Liver (tissue), 3 donors: ENCODE measurements at regions not wholly inside any gene's neighbourhood (a gene's known extent, or its start where the extent isn't known, plus 50 kb on each side); places are given as distances from the start of the nearest gene placed in this dataset.

Experiments
- TAF1 ChIP-seq: conservative IDR thresholded peaks from 2 replicates; pipeline ENCODE4 v1.6.1; 2016; ENCODE audit warnings: antibody characterized with exemption, mild to moderate bottlenecking
- YY1 ChIP-seq: IDR thresholded peaks from 2 replicates; pipeline ENCODE4 v1.6.1; 2016; ENCODE audit warnings: antibody characterized with exemption, mild to moderate bottlenecking
- TF ChIP-seq, protein P1 (sequence below): fragments of 150-350 bp; IDR thresholded peaks from 2 replicates; pipeline ENCODE4 v1.5.1; 2017; ENCODE audit warnings: improper control_type of control experiment, low read depth, low read length; ENCODE audit not compliant: missing input control
- donor health status: healthy.
- donor health status: healthy.

DNA sequence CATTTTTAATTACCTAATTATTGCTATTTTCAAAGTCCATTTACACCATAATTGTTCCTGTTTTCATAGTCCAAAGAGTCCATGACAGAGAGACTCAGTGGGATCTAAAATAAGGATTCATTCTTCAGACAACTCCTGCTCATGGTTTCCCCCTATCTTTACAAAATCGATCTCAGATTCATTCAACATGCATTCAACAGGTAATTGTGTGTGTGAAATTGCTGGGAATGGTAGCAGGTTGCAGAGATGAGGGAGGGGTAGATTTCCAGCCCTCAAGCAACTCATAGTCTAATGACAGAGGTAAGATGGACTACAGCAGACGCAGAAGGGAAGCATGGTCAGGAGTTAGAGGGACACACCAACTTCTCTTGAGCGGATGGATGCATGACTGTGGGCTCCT is 138.1 kb downstream of the TSHZ3 start:
- TF ChIP-seq, protein P1, sequence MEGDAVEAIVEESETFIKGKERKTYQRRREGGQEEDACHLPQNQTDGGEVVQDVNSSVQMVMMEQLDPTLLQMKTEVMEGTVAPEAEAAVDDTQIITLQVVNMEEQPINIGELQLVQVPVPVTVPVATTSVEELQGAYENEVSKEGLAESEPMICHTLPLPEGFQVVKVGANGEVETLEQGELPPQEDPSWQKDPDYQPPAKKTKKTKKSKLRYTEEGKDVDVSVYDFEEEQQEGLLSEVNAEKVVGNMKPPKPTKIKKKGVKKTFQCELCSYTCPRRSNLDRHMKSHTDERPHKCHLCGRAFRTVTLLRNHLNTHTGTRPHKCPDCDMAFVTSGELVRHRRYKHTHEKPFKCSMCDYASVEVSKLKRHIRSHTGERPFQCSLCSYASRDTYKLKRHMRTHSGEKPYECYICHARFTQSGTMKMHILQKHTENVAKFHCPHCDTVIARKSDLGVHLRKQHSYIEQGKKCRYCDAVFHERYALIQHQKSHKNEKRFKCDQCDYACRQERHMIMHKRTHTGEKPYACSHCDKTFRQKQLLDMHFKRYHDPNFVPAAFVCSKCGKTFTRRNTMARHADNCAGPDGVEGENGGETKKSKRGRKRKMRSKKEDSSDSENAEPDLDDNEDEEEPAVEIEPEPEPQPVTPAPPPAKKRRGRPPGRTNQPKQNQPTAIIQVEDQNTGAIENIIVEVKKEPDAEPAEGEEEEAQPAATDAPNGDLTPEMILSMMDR, result no peak
- TF ChIP-seq TAF1 (no peak), YY1 (no peak)
